GM21390 (cell line): ENCODE measurements at regions not wholly inside any gene's neighbourhood (a gene's known extent, or its start where the extent isn't known, plus 50 kb on each side); places are given as distances from the start of the nearest gene placed in this dataset.

Source experiments
- ATAC-seq: cut with Tn5 transposase; IDR thresholded peaks from one replicate; pipeline ENCODE4 v1.9.1; 2021; ENCODE audit not compliant: unreplicated experiment

DNA sequence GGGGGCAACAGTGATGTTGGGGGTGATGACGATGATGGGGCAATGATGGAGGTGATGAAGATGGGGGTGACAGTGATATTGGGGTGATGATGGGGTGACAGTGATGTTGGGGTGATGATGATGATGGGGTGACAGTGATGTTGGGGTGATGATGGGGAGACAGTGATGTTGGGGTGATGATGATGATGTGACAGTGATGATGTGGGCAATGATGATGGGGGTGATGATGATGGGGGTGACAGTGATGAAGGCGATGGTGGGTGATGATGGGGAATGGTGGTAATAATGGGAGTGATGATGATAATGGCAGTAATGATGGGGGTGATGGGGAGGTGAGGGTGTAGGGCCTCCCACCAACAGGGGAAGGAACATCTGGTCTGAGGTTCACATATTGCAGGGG, 150.6 kb downstream of the ERMARD start:
- ATAC-seq, result no peak

DNA sequence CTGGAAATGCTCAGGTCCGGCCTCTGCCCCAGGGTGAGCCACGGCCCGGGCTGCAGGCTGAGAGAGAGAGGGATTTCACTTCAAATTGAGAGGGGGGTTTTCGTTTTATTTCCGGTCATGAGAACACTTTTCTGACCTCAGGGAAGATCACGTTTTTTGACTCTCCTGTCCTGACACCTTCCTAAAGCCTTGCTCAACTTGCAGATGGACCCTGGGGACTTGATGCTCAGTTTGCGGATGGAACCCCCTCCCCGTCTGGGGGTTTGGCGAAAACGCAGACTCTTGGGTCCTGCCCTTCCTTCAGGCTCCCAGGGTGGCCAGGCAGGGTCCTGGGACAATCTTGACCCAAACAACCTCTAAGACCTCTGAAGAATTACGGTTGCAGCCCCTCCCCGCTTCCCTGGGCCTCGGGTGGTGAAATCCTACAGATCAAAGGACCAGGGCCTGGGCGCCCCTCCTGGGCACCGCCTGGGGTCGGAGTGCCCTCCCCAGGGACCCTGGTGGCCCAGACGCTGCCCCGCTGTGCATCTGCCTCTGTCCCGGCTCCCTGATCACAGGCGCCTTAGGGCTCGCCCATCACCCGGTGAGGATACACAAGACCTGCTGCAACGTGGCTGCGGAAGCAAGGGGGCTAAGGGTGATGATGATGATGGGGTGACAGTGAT, 148.2 kb downstream of the ERMARD start:
- no peak for ATAC-seq

DNA sequence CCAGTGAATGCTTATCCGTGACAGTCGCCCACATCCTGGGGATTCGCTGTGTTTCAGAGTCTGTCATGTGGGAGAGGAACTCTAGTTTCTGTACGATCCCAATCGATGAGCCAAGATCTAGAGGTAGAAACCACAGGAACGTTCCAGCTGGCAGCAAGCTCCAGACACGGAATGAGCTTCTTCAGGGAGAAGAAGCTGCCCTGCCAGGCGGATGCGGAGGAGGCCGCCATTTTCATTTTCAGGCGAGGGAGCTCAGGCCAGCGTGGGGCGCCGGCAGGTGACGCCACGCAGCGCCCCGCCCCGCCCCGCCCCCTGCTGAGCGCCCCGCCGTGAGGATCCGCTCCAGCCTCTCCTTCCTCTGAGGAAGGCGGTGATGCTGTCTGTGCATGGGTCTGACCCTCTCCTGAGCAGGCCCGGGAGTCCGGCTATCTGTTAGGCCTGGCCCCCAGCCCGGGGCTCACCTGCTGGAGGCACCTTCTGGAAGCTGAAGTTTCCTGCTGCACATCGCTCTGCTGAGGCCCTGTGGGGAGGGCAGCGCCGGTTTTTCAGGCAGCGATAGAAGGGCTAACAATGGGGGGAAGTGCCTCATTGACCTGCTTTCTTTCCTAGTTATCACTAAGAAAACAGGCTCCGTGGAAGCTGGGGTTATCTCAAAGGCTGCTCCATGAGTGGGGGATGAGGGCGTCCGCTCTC, 147.5 kb downstream of the ERMARD start:
- no peak for ATAC-seq

DNA sequence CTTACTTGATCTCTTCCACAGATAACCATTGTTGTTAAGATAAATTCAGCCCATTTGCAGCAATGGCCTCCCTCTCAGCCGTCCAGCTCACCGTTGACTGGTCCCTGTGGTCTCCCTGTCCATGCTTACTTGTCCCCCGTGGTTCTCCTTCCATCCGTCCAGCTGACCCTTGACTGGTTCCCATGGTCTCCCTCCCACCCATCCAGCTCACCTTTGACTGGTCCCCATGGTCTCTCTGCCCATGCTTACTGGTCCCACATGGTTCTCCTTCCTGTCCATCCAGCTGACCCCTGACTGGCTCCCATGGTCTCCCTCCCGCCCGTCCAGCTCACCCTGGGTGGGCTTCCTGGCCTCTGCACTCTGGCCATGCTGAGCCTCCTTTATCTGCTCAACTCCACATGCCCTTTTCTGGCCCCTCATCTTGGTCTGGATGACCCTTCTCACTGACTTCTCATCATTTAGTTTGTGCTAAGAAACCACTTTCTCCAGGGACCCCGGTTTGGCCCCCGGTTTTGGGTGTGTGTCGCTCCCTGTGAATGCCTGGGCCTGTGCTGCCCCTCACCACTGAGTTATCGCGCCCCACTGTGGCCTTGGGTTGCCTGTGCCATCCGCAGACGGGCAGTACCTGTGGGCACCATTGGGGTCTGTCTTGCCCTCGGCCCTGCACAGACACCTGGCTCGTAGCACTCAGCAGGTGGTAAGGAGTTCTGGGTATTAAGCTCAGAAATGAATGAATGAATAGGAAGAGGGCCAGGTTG, 146.4 kb downstream of the ERMARD start:
- no peak for ATAC-seq

DNA sequence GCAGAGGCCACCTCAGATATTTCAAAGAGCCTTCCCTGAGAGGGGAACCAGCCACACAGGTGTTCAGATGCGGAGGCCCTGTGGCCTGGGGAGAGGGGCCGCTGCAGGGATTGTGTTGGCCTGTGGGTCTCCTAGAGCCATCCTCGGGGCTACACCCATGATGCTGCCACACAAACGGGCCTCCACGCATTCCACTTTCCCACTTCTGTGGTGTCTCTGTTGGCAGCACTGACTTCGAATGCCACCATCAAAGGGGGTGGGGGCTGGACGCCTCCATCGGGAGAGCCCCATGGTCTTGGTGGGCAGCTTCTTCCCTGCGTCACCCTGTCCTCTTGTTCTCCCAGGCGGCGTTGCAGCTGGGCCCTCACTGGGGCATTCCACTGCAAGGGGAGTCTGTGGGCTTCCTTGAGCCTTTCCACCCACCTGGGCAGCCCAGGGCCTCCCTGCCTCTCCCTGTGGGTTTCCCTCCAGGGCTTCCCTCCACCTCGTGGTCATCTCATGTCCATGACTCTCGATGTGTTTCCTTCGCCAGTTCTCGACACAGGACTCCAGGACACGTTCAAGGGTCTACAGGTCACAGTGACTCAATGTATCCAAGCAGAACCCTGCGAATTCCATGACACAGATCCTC, 145.5 kb downstream of the ERMARD start:
- ATAC-seq, result no peak

DNA sequence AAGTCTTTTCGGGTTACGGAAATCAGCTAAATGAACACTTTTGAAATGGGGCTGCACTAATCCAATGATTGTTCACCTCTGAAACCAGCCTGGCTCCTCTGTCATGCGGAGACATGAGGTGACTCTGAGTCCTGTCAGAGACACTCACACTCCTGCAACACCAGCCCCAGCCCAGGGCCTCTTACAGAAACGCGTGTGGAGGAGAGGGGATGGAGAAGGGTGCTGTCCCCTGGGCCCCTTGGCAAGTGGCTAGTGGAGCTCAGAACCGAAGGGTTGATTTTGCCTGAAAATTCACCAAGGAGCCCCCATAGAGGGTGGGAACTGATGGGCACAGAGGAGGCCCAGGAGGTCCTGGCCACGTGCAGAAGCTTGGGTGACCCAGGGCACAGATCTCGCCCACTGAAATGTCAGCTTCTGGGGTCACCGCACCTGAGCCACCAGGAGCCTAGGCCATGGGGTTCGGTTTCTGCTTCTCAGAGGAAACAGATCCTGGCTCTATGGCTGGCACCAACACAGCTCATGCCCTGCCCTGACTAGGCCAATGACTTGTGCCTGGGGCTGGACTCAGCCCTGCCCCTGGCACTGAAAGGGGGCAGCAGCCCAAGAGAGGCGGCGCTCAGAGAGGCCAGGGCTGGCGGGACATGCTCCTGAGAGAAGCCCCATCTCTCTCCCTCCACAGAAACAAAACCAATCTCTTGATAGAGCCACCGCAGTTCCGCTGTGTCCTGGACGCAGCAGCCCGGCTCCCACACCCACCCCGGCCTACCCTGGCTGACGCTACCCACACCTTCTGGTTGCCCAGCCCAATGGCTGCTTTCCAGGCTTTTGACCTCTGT, 144.7 kb downstream of the ERMARD start:
- no peak for ATAC-seq

DNA sequence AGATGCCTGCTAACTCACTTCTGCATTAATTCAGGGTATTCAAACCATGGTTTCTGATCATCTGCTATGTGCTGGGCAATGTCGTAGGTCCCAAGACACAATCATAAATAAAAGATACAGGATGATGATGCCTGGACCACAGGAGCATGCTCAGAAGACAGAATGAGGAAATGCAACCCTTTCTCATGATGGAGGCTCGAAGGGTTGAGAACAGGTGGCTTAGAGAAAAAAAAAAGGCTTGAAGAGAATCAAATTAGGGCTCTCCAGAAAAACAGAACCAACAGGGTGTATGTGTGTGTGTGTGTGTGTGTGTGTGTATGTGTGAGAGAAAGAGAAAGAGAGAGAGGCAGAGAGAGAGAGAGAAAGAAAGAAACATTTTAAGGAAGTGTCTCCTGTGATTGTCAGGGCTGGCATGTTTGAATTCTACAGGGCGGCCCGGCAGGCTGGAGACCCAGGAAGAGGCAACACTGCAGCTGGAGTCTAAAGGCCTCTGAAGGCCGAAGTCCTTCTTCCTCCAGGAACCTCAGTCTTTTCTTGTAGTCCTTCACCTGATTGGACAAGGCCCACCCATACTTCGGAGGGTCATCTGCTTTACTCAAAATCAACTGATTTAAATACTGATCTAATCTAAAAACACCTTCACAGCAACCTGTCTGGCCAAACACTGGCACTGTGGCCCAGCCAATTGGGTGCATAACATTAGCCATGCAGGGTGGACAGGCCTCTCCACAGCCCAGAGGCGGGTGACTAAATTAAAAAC, 143.8 kb downstream of the ERMARD start:
- ATAC-seq, result no peak

DNA sequence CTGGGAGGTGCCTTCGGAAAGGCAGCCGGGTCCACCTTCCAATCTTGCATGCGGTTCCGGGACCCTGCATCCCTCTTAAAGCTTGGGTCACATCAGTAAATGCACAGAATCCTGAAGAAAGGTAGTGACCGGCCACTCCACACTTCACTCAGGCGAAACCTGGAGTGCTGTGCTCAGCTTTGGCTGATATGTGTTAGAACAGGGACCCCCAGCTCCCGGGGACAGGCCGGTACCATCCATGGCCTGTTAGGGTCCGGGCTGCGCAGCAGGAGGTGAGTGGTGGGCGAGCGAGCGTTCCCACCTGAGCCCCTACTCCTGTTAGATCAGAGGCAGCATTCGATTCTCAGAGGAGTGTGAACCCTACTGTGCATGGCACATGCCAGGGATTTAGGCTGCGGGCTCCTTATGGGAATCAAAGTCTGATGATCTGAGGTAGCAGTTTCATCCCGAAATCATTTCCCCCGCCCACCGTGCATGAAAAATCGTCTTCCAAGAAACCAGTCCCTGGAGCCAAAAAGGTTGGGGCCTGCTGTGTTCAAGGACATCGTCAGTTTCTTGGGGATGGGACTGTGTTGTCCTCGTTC, 143.0 kb downstream of the ERMARD start:
- ATAC-seq, result no peak

DNA sequence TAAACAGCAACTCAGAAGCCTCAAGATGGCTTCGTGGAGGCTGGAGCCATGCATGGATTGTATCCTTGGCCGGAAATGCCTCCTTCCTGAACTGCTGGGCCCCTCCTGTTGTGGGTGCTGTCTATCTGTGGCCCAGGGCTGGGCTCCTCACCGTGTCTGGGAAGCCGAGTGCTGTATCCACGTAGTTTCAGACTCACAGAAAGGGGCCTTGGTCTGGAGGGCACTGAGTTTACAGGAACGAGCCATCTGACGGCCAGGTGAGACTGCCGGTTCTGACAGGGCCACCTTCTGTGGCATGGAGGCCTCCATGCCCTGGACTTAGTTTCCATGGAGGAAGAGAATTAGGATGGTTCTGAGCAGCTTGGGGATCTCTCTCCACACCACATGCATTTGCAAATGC, 142.2 kb downstream of the ERMARD start:
- ATAC-seq, result no peak

DNA sequence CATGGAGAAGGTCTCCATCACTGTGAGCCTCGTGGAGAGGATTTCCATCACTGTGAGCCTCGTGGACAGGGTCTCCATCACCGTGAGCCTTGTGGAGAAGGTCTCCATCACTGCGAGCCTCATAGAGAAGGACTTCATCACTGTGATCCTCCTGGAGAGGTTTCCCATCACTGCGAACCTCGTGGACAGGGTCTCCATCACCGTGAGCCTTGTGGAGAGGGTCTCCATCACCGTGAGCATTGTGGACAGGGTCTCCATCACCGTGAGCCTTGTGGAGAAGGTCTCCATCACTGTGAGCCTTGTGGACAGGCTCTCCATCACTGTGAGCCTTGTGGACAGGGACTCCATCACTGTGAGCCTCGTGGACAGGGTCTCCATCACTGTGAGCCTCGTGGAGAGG, 140.4 kb downstream of the ERMARD start:
- ATAC-seq, result no peak

DNA sequence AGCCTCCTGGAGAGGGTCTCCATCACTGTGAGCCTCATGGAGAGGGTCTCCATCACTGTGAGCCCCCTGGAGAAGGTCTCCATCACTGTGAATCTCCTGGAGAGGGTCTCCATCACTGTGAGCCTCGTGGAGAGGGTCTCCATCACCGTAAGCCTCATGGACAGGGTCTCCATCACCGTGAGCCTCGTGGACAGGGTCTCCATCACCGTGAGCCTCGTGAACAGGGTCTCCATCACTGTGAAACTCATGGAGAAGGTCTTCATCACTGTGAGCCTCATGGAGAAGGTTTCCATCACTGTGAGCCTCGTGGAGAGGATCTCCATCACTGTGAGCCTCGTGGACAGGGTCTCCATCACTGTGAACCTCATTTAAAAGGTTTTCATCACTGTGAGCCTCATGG, 140.0 kb downstream of the ERMARD start:
- ATAC-seq, result no peak

DNA sequence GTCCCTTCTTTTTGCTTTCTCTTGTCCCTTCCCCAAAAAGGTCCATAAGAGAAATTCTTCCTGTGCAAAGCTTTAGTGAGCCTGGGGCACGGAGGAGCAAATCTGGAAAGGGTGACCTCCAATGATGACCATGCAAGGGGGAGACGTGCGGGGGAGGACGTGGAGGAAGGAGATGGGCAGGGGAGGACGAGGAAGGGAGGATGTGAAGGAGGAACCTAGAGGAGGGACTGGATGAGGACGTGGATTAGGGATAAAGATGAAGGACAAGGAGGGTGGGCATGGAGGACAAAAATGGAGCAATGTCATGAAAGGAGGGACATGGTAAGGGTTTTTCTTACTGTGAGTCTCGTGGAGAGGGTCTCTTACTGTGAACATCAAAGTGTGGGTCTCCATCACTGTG, 139.5 kb downstream of the ERMARD start:
- ATAC-seq, result no peak

DNA sequence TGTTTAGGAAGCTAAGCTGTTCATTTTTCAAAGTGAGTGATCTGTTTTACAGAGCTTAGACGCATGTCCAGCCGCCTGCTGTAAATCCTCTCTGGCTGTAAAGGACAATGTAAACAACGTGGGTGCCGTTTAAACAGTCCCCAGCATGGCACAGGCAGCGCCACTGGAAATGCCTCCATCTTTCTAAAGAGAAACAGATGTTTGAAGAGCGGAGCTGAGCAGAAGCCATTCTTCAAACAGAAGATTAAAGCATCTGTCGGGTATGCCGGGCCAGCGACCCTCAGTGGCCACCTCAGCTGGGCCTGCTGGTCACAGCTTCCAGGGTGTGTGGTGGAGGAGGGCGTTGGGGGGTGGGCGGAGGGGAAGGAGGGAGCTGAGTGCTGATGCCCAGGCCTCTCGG, 138.6 kb downstream of the ERMARD start:
- no peak for ATAC-seq

DNA sequence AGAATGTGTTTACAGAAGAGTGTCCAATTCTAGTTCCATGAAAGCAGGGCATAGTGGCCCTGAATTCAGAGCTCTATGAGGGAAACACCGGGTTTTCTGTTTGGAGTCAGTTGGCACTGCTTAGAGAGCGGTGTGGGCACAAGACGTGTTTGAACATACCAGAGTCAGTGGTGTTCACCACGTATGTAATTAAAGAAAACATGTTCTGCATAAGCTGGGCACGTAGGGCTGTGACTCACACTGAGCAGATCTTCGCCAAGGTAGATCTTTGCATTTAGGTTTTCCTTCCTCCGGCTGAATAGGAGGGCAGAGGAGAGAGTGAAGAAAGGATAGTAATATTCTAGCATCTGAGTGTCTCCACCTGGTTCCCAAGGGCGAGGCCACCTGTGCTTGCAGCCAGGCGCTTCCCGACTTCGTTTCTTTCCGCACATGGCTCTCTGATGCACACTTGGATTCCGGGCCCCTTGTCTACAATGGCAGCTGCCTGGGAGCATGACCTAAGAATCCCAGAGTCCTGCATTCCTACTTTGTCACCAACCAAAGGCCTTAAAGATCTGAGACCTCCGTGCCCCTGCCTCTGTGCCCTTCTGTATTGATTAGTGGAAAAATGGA, 136.2 kb downstream of the ERMARD start:
- ATAC-seq, result no peak

DNA sequence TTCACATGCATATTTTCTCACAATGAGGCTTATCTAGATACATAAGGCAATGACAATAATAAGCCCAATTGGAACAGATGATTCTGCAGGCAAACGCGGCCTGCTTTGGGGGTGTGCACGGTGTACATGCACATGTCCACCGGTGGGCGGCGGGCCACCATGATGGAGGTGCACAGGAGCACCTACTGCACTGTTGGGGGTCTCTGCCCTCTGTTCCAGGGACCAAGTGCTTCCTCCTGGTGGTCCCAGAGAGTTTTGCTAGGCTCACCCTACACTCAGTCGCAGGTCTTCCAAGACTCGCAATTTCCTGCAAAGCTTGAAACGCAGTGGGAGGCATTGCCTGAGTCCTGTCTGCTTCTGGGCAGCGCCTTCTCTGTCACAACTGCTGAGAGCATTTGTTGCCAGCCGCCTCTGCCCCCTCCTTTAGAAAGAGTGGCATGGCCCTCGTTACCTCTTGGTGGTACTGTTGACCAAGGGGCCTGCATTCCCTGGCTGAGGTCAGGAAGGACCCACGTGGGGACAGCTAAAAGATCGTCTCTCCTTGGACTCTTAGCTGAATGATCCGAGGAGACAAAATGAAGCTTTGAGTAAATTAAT, 135.3 kb downstream of the ERMARD start:
- ATAC-seq, result no peak

DNA sequence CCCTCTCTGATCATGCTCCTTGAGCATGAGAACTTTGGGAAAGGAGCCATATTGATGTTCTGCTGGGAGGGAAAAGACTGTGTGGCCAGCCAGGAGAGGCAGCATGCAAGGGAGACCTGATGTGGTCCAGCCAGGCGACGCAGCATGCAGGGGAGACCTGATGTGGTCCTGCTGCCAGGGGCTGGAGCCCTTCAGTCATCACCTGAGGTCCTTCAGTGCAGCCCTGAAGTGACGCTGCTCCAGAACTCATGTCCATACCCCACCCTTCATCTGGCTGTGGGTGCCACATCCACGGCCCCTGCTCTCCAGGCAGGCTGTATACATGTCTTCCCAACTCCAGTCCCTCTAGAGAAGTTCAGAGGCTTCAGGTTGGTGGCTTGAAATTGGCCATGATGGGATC, 134.4 kb downstream of the ERMARD start:
- no peak for ATAC-seq

DNA sequence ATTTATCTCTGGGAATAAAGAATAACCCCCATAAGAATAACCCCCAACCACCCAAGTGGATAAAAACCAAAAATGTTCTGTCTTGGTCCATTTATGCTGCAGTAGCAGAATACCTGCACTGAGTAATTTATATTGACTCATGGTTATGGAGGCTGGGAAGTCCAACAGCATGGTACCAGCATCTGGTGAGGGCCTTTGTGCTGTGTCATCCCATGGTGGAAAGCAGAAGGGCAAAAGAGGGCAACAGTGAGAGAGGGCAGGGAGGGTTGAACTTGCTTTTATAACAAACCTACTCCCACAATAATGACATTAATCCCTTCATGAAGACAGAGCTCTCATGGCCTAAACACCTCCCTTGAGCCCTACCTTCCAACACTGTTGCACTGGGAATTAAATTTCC, 133.7 kb downstream of the ERMARD start:
- no peak for ATAC-seq

DNA sequence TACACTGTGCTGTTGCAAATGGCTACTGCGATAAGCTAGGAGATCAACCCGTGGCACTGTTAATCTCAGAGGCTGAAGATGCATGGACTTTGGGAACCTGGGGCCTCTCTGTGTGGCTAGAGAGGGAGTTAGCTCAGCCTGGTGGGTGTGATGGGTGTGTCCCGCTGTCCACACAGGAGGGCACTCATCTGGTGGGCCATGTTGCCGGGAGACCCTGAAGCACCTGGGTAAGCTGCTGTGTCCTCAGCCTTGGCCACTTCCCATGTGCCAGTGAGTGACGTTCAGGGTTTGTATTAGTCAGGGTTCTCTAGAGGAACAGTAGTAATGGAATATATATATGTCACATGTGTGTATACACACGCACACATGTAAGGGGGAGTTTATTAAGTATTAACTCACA, 132.7 kb downstream of the ERMARD start:
- ATAC-seq, result no peak

DNA sequence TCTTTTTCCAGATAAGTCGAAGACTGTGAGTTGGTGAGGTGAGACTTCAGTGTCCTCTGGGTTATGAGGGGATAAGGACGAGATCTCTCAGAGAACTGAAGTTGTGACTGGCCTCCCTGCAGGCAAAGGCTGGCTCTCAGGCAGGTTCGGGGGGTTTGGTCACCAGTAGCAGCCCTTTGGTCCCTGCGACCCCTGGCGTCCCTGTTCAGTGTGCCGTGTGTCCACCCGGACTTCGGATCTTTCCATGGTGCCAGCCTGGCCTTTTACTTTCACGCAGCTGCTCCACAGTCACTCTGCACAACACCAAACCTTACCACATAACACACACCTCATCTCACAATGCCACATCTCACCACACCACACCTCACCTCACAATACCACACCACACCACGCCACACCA, 131.9 kb downstream of the ERMARD start:
- ATAC-seq, result no peak
